ENCODE measurements at regions not wholly inside any gene's neighbourhood (a gene's known extent, or its start where the extent isn't known, plus 50 kb on each side); places are given as distances from the start of the nearest gene placed in this dataset.

DNA sequence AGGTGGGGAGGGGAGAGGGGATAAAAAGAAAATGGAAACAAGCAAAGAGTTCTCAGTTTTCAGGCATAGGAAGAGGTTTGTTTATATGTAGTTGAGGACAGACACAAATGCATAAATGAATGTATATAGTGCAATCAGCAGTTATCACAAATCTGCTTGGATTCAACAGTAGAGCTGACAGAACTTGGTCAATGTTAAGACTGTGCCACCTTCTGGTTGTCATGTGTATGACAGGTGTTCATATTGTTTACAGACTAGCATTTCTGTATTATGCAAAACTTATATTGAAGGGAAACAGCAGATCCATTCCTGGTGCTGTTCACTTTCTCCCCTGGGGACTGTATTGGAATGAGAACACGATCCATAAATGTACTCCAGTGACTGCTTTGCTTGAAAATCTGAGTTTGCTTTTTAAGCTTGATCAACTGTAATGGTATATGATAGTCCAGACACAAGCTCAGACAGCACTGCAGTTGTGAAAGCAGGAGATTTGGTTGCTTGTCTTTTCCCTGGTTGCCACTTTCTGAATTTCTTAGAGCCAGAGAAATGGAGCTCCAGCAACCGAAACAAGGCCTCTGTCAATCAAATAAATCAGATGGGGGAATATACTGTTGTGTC lies 319.5 kb upstream of the OBI1 start:
- Histone ChIP-seq H3K79me2 (ENCODE audit: insufficient read depth, low read length) (no peaks in the 10 kb centered on the region), H3K27me3 (ENCODE audit: control insufficient read depth in 1 of 2, insufficient read depth in 2 of 2, low read length in 2 of 2) (no peaks in the 10 kb centered on the region), H3K4me3 (replicated peaks in 1 of 3; ENCODE audit: insufficient read depth in 1 of 3, low read depth in 2 of 3, low read length in 3 of 3) (no peak overlapping the region), H2AFZ (ENCODE audit: low read length) (no peak overlapping the region), H3K36me3 (replicated peaks in 1 of 2; ENCODE audit: control insufficient read depth in 1 of 2, insufficient read depth in 2 of 2, low read length in 2 of 2) (no peaks in the 10 kb centered on the region), H4K20me1 (ENCODE audit: insufficient read depth, low read length) (no peaks in the 10 kb centered on the region), H3K4me2 (ENCODE audit: low read depth, low read length) (no peak overlapping the region), H3K9me3 (ENCODE audit: low read length) (no peaks in the 10 kb centered on the region), H3K27ac (ENCODE audit: extremely low read length, insufficient read depth, low read length) (no peak overlapping the region), H3K4me1 (ENCODE audit: insufficient read depth, low read length) (no peaks in the 10 kb centered on the region), H3K9ac (ENCODE audit: insufficient read depth, low read depth, low read length) (no peak overlapping the region)
- DNase-seq (ENCODE audit: low spot score) (peak; percentile 50), FAIRE-seq (peak; percentile 81), ATAC-seq (peak; percentile 93)
- ChIA-PET CTCF (ENCODE audit: low intra/inter-chr PET ratio, low total read pairs) (interaction anchor here (0.7 to 2.5 kb wide), 3 partner anchors 661 to 841 kb away, joined by 5 to 25 read pairs (median 20); no protein-coding TSS in a partner anchor), POLR2A (no interaction called here)
- TF ChIP-seq TOPORS (CRISPR knock-in tag; IDR thresholded peaks at IDR 0.05) (no peak), SMC3 (IDR thresholded peaks at IDR 0.05; ENCODE audit: low read length) (peak; percentile 85), TBL1XR1 (IDR thresholded peaks at IDR 0.05; ENCODE audit: borderline replicate concordance, low read length, partially characterized antibody) (no peak), STAG1 (CRISPR knock-in tag; IDR thresholded peaks at IDR 0.05) (peak; percentile 83), RAD21 (CRISPR knock-in tag; IDR thresholded peaks at IDR 0.05) (peak; percentile 41; the same call in 1 of the 2 replicates)
- TF ChIP-seq, protein P1, sequence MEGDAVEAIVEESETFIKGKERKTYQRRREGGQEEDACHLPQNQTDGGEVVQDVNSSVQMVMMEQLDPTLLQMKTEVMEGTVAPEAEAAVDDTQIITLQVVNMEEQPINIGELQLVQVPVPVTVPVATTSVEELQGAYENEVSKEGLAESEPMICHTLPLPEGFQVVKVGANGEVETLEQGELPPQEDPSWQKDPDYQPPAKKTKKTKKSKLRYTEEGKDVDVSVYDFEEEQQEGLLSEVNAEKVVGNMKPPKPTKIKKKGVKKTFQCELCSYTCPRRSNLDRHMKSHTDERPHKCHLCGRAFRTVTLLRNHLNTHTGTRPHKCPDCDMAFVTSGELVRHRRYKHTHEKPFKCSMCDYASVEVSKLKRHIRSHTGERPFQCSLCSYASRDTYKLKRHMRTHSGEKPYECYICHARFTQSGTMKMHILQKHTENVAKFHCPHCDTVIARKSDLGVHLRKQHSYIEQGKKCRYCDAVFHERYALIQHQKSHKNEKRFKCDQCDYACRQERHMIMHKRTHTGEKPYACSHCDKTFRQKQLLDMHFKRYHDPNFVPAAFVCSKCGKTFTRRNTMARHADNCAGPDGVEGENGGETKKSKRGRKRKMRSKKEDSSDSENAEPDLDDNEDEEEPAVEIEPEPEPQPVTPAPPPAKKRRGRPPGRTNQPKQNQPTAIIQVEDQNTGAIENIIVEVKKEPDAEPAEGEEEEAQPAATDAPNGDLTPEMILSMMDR (CRISPR knock-in tag; IDR thresholded peaks at IDR 0.05): peak; percentile 79
- TF ChIP-seq, protein P2, sequence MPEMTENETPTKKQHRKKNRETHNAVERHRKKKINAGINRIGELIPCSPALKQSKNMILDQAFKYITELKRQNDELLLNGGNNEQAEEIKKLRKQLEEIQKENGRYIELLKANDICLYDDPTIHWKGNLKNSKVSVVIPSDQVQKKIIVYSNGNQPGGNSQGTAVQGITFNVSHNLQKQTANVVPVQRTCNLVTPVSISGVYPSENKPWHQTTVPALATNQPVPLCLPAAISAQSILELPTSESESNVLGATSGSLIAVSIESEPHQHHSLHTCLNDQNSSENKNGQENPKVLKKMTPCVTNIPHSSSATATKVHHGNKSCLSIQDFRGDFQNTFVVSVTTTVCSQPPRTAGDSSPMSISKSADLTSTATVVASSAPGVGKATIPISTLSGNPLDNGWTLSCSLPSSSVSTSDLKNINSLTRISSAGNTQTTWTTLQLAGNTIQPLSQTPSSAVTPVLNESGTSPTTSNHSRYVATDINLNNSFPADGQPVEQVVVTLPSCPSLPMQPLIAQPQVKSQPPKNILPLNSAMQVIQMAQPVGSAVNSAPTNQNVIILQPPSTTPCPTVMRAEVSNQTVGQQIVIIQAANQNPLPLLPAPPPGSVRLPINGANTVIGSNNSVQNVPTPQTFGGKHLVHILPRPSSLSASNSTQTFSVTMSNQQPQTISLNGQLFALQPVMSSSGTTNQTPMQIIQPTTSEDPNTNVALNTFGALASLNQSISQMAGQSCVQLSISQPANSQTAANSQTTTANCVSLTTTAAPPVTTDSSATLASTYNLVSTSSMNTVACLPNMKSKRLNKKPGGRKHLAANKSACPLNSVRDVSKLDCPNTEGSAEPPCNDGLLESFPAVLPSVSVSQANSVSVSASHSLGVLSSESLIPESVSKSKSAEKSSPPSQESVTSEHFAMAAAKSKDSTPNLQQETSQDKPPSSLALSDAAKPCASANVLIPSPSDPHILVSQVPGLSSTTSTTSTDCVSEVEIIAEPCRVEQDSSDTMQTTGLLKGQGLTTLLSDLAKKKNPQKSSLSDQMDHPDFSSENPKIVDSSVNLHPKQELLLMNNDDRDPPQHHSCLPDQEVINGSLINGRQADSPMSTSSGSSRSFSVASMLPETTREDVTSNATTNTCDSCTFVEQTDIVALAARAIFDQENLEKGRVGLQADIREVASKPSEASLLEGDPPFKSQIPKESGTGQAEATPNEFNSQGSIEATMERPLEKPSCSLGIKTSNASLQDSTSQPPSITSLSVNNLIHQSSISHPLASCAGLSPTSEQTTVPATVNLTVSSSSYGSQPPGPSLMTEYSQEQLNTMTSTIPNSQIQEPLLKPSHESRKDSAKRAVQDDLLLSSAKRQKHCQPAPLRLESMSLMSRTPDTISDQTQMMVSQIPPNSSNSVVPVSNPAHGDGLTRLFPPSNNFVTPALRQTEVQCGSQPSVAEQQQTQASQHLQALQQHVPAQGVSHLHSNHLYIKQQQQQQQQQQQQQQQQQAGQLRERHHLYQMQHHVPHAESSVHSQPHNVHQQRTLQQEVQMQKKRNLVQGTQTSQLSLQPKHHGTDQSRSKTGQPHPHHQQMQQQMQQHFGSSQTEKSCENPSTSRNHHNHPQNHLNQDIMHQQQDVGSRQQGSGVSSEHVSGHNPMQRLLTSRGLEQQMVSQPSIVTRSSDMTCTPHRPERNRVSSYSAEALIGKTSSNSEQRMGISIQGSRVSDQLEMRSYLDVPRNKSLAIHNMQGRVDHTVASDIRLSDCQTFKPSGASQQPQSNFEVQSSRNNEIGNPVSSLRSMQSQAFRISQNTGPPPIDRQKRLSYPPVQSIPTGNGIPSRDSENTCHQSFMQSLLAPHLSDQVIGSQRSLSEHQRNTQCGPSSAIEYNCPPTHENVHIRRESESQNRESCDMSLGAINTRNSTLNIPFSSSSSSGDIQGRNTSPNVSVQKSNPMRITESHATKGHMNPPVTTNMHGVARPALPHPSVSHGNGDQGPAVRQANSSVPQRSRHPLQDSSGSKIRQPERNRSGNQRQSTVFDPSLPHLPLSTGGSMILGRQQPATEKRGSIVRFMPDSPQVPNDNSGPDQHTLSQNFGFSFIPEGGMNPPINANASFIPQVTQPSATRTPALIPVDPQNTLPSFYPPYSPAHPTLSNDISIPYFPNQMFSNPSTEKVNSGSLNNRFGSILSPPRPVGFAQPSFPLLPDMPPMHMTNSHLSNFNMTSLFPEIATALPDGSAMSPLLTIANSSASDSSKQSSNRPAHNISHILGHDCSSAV (CRISPR knock-in tag; IDR thresholded peaks at IDR 0.05; ENCODE audit: borderline replicate concordance): no peak
- WGBS (ENCODE audit: low lambda C conversion rate): 0% methylated on average over 2 of the region's 2 CpGs
- intact Hi-C loops (cut with micrococcal nuclease; ENCODE audit: unreplicated experiment) (loop anchor here (1.0 to 10.0 kb wide), 3 partner anchors 174 to 841 kb away; no protein-coding TSS in a partner anchor), in situ Hi-C loops (cut with HindIII; ENCODE audit: extremely low pct_ligation_motif_present, low pct_unique_long_range_greater_than_20kb) (loop anchor here (5.0 kb wide), 2 partner anchors 741 to 836 kb away; no protein-coding TSS in a partner anchor)
- BruUV-seq (replicated peaks): no TSS peak
